HFF-Myc (cell line): ENCODE measurements at regions not wholly inside any gene's neighbourhood (a gene's known extent, or its start where the extent isn't known, plus 50 kb on each side); places are given as distances from the start of the nearest gene placed in this dataset.

Experiments
- DNase-seq: peaks from one replicate; pipeline ENCODE4 v3.0.0-alpha.2; 2011; ENCODE audit warnings: low read depth; ENCODE audit errors: extremely low read depth
- H3K4me3 ChIP-seq: replicated peaks from 2 replicates; pipeline ENCODE4 v1.5.1; 2011; ENCODE audit warnings: low read depth, mild to moderate bottlenecking, control low read depth, low read length
- CTCF ChIP-seq: IDR thresholded peaks from 2 replicates; pipeline ENCODE4 v1.5.1; 2012; ENCODE audit warnings: mild to moderate bottlenecking, low read depth, low read length, control low read depth; ENCODE audit errors: missing control alignments

GRCh38 chr4:20318909-20319277 lies 67.2 kb downstream of the SLIT2 start:
- no peak for TF ChIP-seq CTCF
- no peak overlapping the region for H3K4me3 ChIP-seq
- DNase-seq: no peak

GRCh38 chr4:20319825-20320612 lies 68.3 kb downstream of the SLIT2 start:
- DNase-seq: no peak
- H3K4me3 ChIP-seq: no peak overlapping the region
- no peak for TF ChIP-seq CTCF

DNA sequence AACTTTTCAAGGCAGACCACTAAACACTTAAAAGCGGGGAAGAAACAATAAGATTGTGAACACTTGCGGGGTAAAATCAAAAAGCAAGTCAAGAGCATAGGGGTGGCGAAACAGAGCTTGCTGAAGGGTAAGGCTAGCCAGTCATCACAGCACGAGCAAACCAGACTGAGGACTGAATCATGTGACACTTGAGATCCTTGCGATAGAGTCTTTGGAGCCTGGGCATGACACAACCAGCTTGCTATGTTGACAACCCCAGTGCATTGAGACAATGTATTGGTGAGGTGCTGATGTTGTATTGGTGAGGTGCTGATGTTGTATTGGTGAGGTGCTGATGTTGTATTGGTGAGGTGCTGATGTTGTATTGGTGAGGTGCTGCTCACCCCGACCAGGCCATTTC lies 72.3 kb downstream of the SLIT2 start:
- no peak overlapping the region for H3K4me3 ChIP-seq
- no peak for TF ChIP-seq CTCF
- DNase-seq: no peak

- TF ChIP-seq CTCF: no peak
- H3K4me3 ChIP-seq: no peak overlapping the region
- DNase-seq: no peak
Measured at GRCh38 chr4:20326460-20326859, 74.8 kb downstream of the SLIT2 start.

DNA sequence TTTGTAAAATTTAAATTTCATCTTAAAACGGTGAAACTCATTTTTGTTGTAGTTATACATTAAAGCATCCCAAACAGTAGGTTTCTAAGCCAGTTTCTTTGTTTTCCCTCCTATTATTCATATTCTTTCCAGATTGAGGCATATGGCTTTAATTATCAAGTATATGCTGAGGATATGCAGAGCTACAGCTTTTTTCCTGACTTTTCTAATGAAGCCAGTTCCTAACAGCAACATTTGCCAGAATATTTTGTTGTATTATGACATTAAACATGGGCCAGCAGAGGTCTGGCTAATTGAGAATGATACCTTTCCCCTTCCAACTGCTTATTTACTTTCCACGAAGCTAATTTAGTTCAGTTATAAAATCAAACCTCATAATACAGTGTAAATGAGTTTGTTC lies 75.3 kb downstream of the SLIT2 start:
- no peak for TF ChIP-seq CTCF
- DNase-seq: no peak
- H3K4me3 ChIP-seq: no peak overlapping the region

DNA sequence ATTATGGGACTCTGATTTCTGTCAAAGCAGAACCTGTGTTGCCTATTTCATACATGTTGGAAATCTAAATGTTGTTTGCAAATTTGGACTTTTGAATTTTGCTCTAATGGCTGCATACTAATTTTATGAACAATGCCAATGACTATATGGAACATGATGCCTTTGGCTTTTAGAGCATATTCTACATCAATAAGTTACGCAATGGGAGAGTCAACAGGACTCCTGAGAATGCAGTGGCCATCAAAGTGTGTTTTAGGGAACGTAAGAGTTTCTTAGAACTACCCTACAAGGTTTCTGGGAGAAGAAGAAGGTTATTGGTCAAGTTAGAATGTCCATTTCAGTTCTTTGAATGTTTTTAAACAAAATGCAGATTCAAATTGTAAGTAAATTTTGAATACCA lies 76.1 kb downstream of the SLIT2 start:
- TF ChIP-seq CTCF: no peak
- no peak for DNase-seq
- no peak overlapping the region for H3K4me3 ChIP-seq

- no peak for TF ChIP-seq CTCF
- H3K4me3 ChIP-seq: no peak overlapping the region
- no peak for DNase-seq
Measured at GRCh38 chr4:20331642-20332041, 79.9 kb downstream of the SLIT2 start.
